GM18526 (cell line): ENCODE measurements at regions not wholly inside any gene's neighbourhood (a gene's known extent, or its start where the extent isn't known, plus 50 kb on each side); places are given as distances from the start of the nearest gene placed in this dataset.

Source experiments
- POLR2A ChIP-seq: IDR thresholded peaks from 3 replicates; pipeline ENCODE4 v1.6.1; 2011; ENCODE audit not compliant: insufficient read length; ENCODE audit errors: extremely low read depth

GRCh38 chr16:9259914-9260608 is 168.6 kb downstream of the HAPSTR1 start:
- no peak for TF ChIP-seq POLR2A

- TF ChIP-seq POLR2A = no peak
These were observed 169.2 kb downstream of the HAPSTR1 start for GRCh38 chr16:9260666-9261065.

GRCh38 chr16:9261376-9261775 is 169.9 kb downstream of the HAPSTR1 start:
- no peak for TF ChIP-seq POLR2A

- TF ChIP-seq POLR2A = no peak
These were observed 171.7 kb downstream of the HAPSTR1 start for GRCh38 chr16:9262941-9263715.

GRCh38 chr16:9264067-9264466 is 172.6 kb downstream of the HAPSTR1 start:
- TF ChIP-seq POLR2A = no peak

GRCh38 chr16:9268446-9268845 is 177.0 kb downstream of the HAPSTR1 start:
- TF ChIP-seq POLR2A = no peak

GRCh38 chr16:9270424-9270823 is 179.0 kb downstream of the HAPSTR1 start:
- TF ChIP-seq POLR2A = no peak

GRCh38 chr16:9270941-9271340 is 179.5 kb downstream of the HAPSTR1 start:
- no peak for TF ChIP-seq POLR2A

- TF ChIP-seq POLR2A = no peak
These were observed 180.4 kb downstream of the HAPSTR1 start for GRCh38 chr16:9271841-9272240.

GRCh38 chr16:9275377-9275776 is 183.9 kb downstream of the HAPSTR1 start:
- TF ChIP-seq POLR2A = no peak

GRCh38 chr16:9275816-9276354 is 184.4 kb downstream of the HAPSTR1 start:
- TF ChIP-seq POLR2A = no peak

- no peak for TF ChIP-seq POLR2A
These were observed 188.0 kb downstream of the HAPSTR1 start for GRCh38 chr16:9279291-9280068.

- TF ChIP-seq POLR2A = no peak
These were observed 188.6 kb downstream of the HAPSTR1 start for GRCh38 chr16:9280069-9280466.

- TF ChIP-seq POLR2A = no peak
These were observed 195.5 kb downstream of the HAPSTR1 start for GRCh38 chr16:9286930-9287329.

- no peak for TF ChIP-seq POLR2A
These were observed 204.8 kb downstream of the HAPSTR1 start for GRCh38 chr16:9296271-9296590.
